KMS-11 (cell line): ENCODE measurements at regions not wholly inside any gene's neighbourhood (a gene's known extent, or its start where the extent isn't known, plus 50 kb on each side); places are given as distances from the start of the nearest gene placed in this dataset.

Source experiments
- H2AFZ ChIP-seq: fragments of 200-600 bp; sonication (generic); 2 replicates; pipeline ENCODE4 v1.6.1; 2016; ENCODE audit warnings: antibody characterized with exemption, mixed run types, low read depth
- H3K27ac ChIP-seq: fragments of 200-600 bp; sonication (generic); 2 replicates; pipeline ENCODE4 v1.6.1; 2016; ENCODE audit warnings: mild to moderate bottlenecking, mixed run types
- H3K27me3 ChIP-seq: fragments of 200-600 bp; sonication (generic); 2 replicates; pipeline ENCODE4 v1.6.1; 2017; ENCODE audit warnings: mild to moderate bottlenecking, low read depth, mixed run types, moderate library complexity; ENCODE audit not compliant: insufficient read depth
- H3K36me3 ChIP-seq: fragments of 200-600 bp; sonication (generic); 2 replicates; pipeline ENCODE4 v1.6.1; 2017; ENCODE audit warnings: mild to moderate bottlenecking, mixed run types; ENCODE audit not compliant: insufficient read depth
- H3K4me1 ChIP-seq: fragments of 200-600 bp; sonication (generic); 2 replicates; pipeline ENCODE4 v1.6.1; 2016; ENCODE audit warnings: mild to moderate bottlenecking, low read depth, mixed run types; ENCODE audit not compliant: poor library complexity, severe bottlenecking
- H3K4me2 ChIP-seq: fragments of 200-600 bp; sonication (generic); 2 replicates; pipeline ENCODE4 v1.7.0; 2016; ENCODE audit warnings: mild to moderate bottlenecking, mixed run types
- H3K4me3 ChIP-seq: fragments of 200-600 bp; sonication (generic); IDR thresholded peaks from 2 replicates; pipeline ENCODE4 v1.6.1; 2017; ENCODE audit warnings: low read depth, low read length, mixed read lengths; ENCODE audit not compliant: insufficient read depth
- H3K79me2 ChIP-seq: fragments of 200-600 bp; sonication (generic); 2 replicates; pipeline ENCODE4 v1.6.1; 2016; ENCODE audit warnings: low read depth, mixed run types; ENCODE audit not compliant: insufficient read depth
- H3K9ac ChIP-seq: fragments of 200-600 bp; sonication (generic); 2 replicates; pipeline ENCODE4 v1.6.1; 2016; ENCODE audit warnings: mild to moderate bottlenecking, mixed run types
- H4K20me1 ChIP-seq: fragments of 200-600 bp; sonication (generic); 2 replicates; pipeline ENCODE4 v1.6.1; 2016; ENCODE audit warnings: mild to moderate bottlenecking, mixed run types; ENCODE audit not compliant: insufficient read depth
- CTCF ChIP-seq: fragments of 200-600 bp; sonication (generic); conservative IDR thresholded peaks from 2 replicates; pipeline ENCODE4 v1.6.1; 2017; ENCODE audit warnings: low read depth, mild to moderate bottlenecking, antibody characterized with exemption, low read length, moderate library complexity, mixed read lengths

GRCh38 chr10:44858988-44859387 is 52.1 kb upstream of the TMEM72 start:
- no peaks in the 10 kb centered on the region for H4K20me1 ChIP-seq
- H3K79me2 ChIP-seq: no peaks in the 10 kb centered on the region
- no peak overlapping the region for H3K9ac ChIP-seq
- no peaks in the 10 kb centered on the region for H3K36me3 ChIP-seq
- no peak overlapping the region for H3K27ac ChIP-seq
- H3K4me3 ChIP-seq: no peak overlapping the region
- TF ChIP-seq CTCF: no peak
- no peak overlapping the region for H3K4me2 ChIP-seq
- H3K4me1 ChIP-seq: peaks cover 4% of the 10 kb centered on the region
- H3K27me3 ChIP-seq: no peaks in the 10 kb centered on the region
- H2AFZ ChIP-seq: no peak overlapping the region

GRCh38 chr10:44859546-44860285 is 51.4 kb upstream of the TMEM72 start:
- Histone ChIP-seq H3K9ac (no peak overlapping the region), H3K27ac (no peak overlapping the region), H4K20me1 (no peaks in the 10 kb centered on the region), H3K4me2 (no peak overlapping the region), H3K4me3 (no peak overlapping the region), H3K79me2 (no peaks in the 10 kb centered on the region), H2AFZ (no peak overlapping the region), H3K4me1 (peaks cover 5% of the 10 kb centered on the region), H3K27me3 (no peaks in the 10 kb centered on the region), H3K36me3 (no peaks in the 10 kb centered on the region)
- TF ChIP-seq CTCF: no peak

GRCh38 chr10:44860811-44861736 is 50.1 kb upstream of the TMEM72 start:
- H3K27ac ChIP-seq: no peak overlapping the region
- peaks cover 19% of the 10 kb centered on the region for H3K4me1 ChIP-seq
- H2AFZ ChIP-seq: no peak overlapping the region
- no peak overlapping the region for H3K9ac ChIP-seq
- H3K36me3 ChIP-seq: no peaks in the 10 kb centered on the region
- no peak overlapping the region for H3K4me2 ChIP-seq
- no peak for TF ChIP-seq CTCF
- no peaks in the 10 kb centered on the region for H4K20me1 ChIP-seq
- H3K79me2 ChIP-seq: no peaks in the 10 kb centered on the region
- H3K4me3 ChIP-seq: no peak overlapping the region
- no peaks in the 10 kb centered on the region for H3K27me3 ChIP-seq
